HG03159 (cell line): ENCODE measurements at regions not wholly inside any gene's neighbourhood (a gene's known extent, or its start where the extent isn't known, plus 50 kb on each side); places are given as distances from the start of the nearest gene placed in this dataset.

ENCODE experiments used
- ATAC-seq: cut with Tn5 transposase; IDR thresholded peaks from one replicate; pipeline ENCODE4 v1.9.1; 2021; ENCODE audit warnings: mild to moderate bottlenecking, moderate library complexity; ENCODE audit not compliant: unreplicated experiment

GRCh38 chr11:8823174-8823742, 87.7 kb upstream of the AKIP1 start:
- no peak for ATAC-seq

GRCh38 chr11:8826139-8826786, 84.7 kb upstream of the AKIP1 start:
- no peak for ATAC-seq

GRCh38 chr11:8826901-8827560, 84.0 kb upstream of the AKIP1 start:
- no peak for ATAC-seq

- no peak for ATAC-seq
Observed at GRCh38 chr11:8828046-8828445, 82.9 kb upstream of the AKIP1 start.

GRCh38 chr11:8828580-8829361, 82.2 kb upstream of the AKIP1 start:
- ATAC-seq, result no peak

GRCh38 chr11:8829556-8829955, 81.4 kb upstream of the AKIP1 start:
- ATAC-seq, result no peak

- ATAC-seq, result no peak
Observed at GRCh38 chr11:8830641-8831040, 80.3 kb upstream of the AKIP1 start.

GRCh38 chr11:8831861-8832260, 79.1 kb upstream of the AKIP1 start:
- no peak for ATAC-seq

GRCh38 chr11:8832571-8833260, 78.3 kb upstream of the AKIP1 start:
- ATAC-seq, result peak; percentile 91

- ATAC-seq, result no peak
Observed at GRCh38 chr11:8833568-8834315, 77.2 kb upstream of the AKIP1 start.

GRCh38 chr11:8834379-8834778, 76.6 kb upstream of the AKIP1 start:
- ATAC-seq, result no peak

GRCh38 chr11:8838248-8838647, 72.7 kb upstream of the AKIP1 start:
- ATAC-seq, result no peak

- ATAC-seq, result no peak
Observed at GRCh38 chr11:8839306-8839956, 71.6 kb upstream of the AKIP1 start.

GRCh38 chr11:8839957-8840945, 70.7 kb upstream of the AKIP1 start:
- no peak for ATAC-seq

- ATAC-seq, result no peak
Observed at GRCh38 chr11:8841899-8842298, 69.1 kb upstream of the AKIP1 start.

- no peak for ATAC-seq
Observed at GRCh38 chr11:8858808-8859207, 52.2 kb upstream of the AKIP1 start.
